HepG2 (cell line): ENCODE measurements at regions not wholly inside any gene's neighbourhood (a gene's known extent, or its start where the extent isn't known, plus 50 kb on each side); places are given as distances from the start of the nearest gene placed in this dataset.

Experiments used
- EZH2 ChIP-seq: conservative IDR thresholded peaks from 2 replicates; pipeline ENCODE4 v1.6.1; 2012; ENCODE audit warnings: mild to moderate bottlenecking, low read depth, low read length, moderate library complexity
- GABPB1 ChIP-seq: IDR thresholded peaks from 2 replicates; pipeline ENCODE4 v1.6.1; 2016; ENCODE audit warnings: mild to moderate bottlenecking, missing genetic modification reagents, moderate library complexity, missing compliant biosample characterization
- HCFC1 ChIP-seq: fragments of 150-350 bp; IDR thresholded peaks from 2 replicates; pipeline ENCODE4 v1.6.1; 2014; ENCODE audit warnings: low read depth, low read length
- HNRNPLL ChIP-seq: fragments of 200-400 bp; formaldehyde crosslinking; IDR thresholded peaks from 2 replicates; pipeline ENCODE4 v1.6.1; 2017; ENCODE audit warnings: mild to moderate bottlenecking, low read depth, low read length; ENCODE audit not compliant: poor library complexity, severe bottlenecking
- NFIC ChIP-seq: IDR thresholded peaks from 2 replicates; pipeline ENCODE4 v1.6.1; 2012; ENCODE audit warnings: mild to moderate bottlenecking, low read length, inconsistent platforms
- PTBP1 ChIP-seq: fragments of 200-400 bp; formaldehyde crosslinking; IDR thresholded peaks from 2 replicates; pipeline ENCODE4 v1.6.1; 2018; ENCODE audit warnings: low read length, low read depth; ENCODE audit not compliant: poor library complexity, severe bottlenecking
- REL ChIP-seq: sonication (generic); formaldehyde crosslinking; conservative IDR thresholded peaks from 2 replicates; pipeline ENCODE4 v1.8.0; 2022; ENCODE audit warnings: mild to moderate bottlenecking, missing genetic modification reagents, moderate library complexity
- ZBTB38 ChIP-seq: sonication (generic); formaldehyde crosslinking; IDR thresholded peaks from 2 replicates; pipeline ENCODE4 v1.5.1; 2020; ENCODE audit warnings: mild to moderate bottlenecking, missing genetic modification reagents
- ZFAT ChIP-seq: sonication (generic); formaldehyde crosslinking; conservative IDR thresholded peaks from 2 replicates; pipeline ENCODE4 v1.8.1; 2023; ENCODE audit warnings: missing genetic modification reagents, inconsistent platforms
- ZNF431 ChIP-seq: sonication (generic); formaldehyde crosslinking; IDR thresholded peaks from 2 replicates; pipeline ENCODE4 v1.9.0; 2022; ENCODE audit warnings: missing genetic modification reagents, low read depth, mild to moderate bottlenecking, borderline replicate concordance
- ZNF670 ChIP-seq: sonication (generic); formaldehyde crosslinking; IDR thresholded peaks from 2 replicates; pipeline ENCODE4 v1.8.0; 2022; ENCODE audit warnings: mild to moderate bottlenecking, missing genetic modification reagents, borderline replicate concordance
- TF ChIP-seq, protein P1 (sequence below): sonication (generic); formaldehyde crosslinking; IDR thresholded peaks from 2 replicates; pipeline ENCODE4 v1.5.0; 2020; ENCODE audit warnings: mild to moderate bottlenecking, missing genetic modification reagents, moderate library complexity

DNA sequence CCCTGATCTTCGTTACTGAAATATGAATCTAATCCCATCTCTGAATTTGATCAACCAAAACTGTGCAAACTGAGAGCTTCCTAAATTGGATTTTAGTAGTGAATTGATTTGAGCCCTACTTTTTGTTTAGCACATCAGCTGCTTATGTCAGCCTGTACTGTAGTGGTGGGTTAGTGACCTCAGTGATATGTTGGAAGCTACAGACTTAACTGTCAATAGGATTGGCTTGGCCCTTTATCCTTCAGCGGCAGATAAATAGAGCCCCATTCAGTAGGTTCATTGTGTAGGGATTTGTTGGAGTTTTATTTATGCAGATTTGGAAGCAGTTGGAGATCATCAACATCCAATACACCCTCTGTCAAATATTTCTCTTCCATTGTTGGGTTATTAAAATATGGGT is 409.7 kb downstream of the SOX2 start:
- TF ChIP-seq, protein P1, sequence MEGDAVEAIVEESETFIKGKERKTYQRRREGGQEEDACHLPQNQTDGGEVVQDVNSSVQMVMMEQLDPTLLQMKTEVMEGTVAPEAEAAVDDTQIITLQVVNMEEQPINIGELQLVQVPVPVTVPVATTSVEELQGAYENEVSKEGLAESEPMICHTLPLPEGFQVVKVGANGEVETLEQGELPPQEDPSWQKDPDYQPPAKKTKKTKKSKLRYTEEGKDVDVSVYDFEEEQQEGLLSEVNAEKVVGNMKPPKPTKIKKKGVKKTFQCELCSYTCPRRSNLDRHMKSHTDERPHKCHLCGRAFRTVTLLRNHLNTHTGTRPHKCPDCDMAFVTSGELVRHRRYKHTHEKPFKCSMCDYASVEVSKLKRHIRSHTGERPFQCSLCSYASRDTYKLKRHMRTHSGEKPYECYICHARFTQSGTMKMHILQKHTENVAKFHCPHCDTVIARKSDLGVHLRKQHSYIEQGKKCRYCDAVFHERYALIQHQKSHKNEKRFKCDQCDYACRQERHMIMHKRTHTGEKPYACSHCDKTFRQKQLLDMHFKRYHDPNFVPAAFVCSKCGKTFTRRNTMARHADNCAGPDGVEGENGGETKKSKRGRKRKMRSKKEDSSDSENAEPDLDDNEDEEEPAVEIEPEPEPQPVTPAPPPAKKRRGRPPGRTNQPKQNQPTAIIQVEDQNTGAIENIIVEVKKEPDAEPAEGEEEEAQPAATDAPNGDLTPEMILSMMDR (CRISPR knock-in tag): no peak
- TF ChIP-seq ZNF431 (CRISPR knock-in tag): no peak
- no peak for TF ChIP-seq HNRNPLL
- no peak for TF ChIP-seq HCFC1
- TF ChIP-seq PTBP1: no peak
- no peak for TF ChIP-seq NFIC
- no peak for TF ChIP-seq GABPB1 (CRISPR knock-in tag)
- no peak for TF ChIP-seq REL
- no peak for TF ChIP-seq ZBTB38 (CRISPR knock-in tag)
- no peak for TF ChIP-seq ZNF670 (CRISPR knock-in tag)
- TF ChIP-seq EZH2: no peak
- no peak for TF ChIP-seq ZFAT (CRISPR knock-in tag)
